HT-29 (cell line): ENCODE measurements at regions not wholly inside any gene's neighbourhood (a gene's known extent, or its start where the extent isn't known, plus 50 kb on each side); places are given as distances from the start of the nearest gene placed in this dataset.
"Not testable (repeated sequence)": the region's sequence is repeated elsewhere in the genome, so short reads cannot be mapped to it uniquely, and the experiment has no call there.

Experiments
- DNase-seq: peaks from one replicate; pipeline ENCODE4 v3.0.0-alpha.2; 2015; ENCODE audit warnings: low spot score

DNA sequence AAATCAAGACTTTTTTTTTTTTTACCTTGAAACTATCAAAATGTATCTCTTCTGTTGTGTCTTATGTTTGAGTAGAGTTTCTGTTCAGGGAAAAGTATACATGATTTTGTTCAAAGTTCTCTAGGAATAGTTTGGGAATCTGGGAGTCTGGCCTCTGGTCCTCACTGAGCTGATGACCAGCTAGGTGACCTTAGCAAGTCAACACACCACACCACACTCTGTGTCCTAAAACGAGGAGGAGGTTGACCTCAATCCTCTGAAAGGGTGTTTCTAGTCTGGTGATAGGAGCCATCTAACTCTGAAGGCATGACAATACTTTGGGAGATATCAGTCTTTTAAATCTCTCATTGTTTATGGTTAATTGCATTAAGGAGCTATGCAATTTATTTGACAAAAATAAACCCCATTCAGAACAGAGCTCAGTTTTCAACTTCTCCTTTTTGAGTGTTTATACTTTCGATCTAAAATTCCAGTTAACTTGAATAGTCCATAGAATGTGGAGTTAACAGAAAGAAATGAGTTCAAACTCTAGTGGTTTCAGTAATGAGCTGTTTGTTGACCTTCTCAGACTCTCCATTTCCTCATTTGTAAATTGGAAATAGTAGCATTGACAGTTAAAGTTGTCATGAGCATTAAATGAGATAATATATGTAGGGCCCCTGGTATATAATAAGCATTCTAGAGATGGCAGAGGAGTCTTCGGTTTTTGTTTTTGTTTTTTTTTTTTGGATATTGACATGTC is 112.2 kb upstream of the LRRN1 start:
- DNase-seq: no peak

DNA sequence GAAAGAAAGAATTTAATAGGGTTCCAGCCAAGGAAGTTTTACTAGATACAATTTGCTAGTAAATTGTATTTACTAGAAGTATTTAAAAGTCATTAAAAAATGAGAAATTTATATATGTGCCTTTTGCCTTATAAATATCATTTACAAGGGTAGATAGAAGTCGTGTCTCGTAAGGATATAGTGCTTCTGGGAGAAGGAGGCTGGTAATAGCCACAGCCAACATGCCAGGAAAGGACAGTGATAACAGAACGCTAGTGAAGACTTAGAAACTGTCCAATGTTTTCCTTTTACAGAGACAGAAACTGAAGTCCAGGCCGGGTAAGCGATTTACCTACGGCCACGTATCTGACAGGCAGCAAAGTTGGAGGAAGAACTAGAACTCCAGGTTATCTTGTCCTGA is 113.5 kb upstream of the LRRN1 start:
- no peak for DNase-seq

DNA sequence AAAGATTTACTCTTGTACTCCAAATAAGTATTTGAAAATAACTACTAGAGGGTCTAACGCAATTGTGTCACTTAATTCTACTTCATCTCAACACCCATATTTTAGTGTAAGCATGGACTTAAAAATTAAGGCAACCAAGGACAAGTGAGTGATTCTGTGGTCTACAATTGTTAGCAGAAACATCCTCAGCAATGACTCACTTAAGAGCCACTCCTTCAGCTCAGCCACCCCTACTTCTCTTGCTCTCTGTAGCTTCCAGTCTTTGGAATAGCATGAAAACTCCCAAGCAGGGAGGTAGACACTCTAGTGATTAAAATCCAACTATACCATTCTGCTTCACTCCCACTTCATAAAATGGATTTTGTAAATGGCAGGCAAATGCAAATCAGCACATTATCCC is 116.0 kb upstream of the LRRN1 start:
- DNase-seq: no peak

DNA sequence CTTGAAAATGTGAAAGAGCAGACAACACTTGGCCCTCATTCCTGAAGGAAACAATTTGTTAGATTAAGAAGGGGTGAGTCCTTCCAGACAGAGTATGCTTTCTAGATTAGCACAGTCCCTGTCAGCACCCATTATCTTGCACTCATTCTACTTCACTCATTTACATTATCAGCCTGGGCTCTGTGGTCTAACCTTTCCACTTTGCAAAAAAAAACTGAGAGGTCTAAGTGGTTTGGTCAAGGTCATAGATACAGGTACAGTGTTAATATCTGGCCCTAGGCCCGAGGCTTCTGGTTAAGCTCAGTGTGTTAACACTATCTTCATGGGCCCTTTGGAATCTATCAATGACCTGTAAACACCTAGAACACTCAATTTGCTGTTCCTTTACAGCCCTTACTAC is 123.4 kb upstream of the LRRN1 start:
- no peak for DNase-seq

DNA sequence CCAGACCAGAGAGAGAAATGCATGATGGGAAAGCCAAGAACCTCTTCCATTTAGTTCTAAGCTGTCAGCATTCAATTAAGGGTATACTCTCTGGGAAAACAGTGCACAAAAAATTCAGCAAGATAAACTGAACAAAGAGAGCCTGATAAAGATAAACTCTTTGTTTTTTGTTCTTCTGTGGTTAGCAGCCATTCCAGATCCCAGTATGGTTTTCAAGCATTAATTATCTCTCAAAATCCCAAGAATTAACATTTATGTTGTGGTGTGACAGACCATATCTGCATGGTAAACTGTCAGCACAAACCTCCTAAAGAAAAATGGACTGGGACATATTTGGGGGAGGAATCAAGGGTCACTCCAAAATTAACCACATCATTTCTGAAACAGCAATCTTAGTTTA is 124.0 kb upstream of the LRRN1 start:
- no peak for DNase-seq

DNA sequence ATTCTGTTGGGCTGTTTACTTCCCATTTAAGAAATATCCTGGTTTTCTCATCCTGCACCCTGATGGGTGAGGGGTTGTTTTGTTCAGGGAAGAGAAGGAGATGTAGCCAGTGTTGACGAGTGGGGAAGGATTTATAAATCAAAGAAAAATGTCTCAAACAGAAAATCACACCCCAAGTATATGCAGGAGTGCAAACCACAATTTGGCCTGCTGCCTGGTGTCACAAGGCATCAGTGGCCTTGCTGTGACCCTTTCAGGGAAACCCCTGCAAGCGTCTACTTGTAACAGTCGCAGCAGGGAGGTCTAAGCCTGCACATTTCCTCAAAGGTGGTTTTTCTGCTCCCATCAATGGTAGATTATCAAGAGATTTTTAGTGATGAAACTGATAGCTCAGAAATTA is 132.6 kb upstream of the LRRN1 start:
- DNase-seq: no peak

DNA sequence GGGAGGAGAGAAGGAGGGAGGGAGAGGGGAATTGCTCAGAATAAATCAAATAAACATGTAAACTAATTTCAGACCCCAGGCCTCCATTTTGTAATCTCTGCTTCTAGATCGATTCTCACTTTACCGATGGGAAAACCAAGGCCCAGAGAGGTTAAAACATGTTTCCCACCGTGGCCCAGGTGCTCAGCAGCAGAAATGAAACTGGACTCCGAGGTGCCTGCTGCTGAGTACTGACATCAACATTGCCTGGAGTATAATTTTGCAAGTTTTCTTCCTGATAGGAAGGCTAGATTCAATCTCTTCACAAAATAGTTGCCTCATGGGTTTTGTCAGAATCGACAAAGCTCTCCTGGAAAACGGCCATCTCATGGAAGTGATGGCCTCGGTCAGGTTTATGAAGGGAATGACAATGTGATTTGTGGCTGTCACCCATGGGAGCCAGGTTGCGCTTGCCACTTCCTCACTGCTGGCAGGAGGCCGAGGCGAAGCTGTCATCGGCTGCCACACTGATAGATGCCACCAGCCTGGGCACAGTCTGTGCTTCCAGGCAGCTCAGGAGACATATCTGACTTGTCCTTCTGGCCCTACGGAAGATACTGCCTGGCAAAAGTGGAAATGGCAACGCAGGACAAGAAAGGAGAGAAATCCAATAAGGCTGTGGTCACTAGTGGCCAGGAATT is 133.1 kb upstream of the LRRN1 start:
- peak; percentile 4 for DNase-seq

DNA sequence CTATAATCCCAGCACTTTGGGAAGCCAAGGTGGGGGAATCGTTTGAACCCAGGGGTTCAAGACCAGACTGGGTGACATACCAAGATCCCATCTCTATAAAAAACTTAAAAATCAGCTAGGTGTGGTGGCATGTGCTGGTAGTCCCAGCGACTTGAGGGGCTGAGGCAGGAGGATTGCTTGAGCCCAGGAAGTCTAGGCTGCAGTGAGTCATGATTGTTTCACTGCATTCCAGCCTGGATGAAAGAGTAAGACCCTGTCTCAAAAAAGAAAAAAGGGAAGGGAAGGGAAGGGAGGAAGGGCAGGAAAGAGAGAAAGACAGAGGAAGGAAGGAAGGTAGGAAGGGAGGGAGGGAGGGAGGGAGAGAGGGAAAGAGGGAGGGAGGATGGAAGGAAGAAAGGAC is 133.7 kb upstream of the LRRN1 start:
- DNase-seq: no peak

DNA sequence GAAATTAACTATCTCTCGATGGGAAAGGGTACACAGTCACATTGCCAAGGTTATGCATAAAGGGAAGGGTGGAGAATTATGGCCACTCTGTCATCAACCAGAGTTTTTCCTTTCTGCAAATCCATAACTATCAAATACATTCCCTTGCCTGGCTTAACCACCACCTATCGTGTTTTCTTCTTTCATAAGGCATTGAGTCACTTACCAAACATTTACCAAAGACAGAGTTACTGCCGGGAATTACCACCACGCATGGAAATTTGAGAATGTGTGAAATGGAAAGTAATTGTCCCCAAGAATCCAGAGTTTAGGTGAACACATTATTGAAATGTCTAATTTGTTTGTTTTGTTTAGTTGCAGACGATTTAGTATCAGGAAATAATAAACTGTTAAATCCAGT is 134.3 kb upstream of the LRRN1 start:
- DNase-seq: no peak

DNA sequence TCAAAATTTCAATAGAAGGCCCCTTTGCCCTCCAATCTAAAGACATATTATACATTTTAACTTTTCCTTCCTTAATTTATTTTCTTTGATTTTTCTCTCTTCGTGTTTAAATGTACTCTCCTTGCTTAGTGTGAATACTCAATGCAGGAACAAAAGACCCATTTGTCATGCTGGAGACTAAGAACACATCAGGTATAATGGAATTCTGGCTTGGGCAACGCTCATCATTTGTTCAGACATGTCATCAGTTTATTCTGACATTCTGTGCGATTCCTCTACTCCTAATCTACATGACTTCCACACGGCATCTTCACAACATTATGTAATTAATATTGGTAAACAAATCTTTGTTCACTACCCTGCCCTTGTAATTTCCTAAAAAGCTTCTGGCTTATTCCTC is 136.6 kb upstream of the LRRN1 start:
- DNase-seq: no peak

DNA sequence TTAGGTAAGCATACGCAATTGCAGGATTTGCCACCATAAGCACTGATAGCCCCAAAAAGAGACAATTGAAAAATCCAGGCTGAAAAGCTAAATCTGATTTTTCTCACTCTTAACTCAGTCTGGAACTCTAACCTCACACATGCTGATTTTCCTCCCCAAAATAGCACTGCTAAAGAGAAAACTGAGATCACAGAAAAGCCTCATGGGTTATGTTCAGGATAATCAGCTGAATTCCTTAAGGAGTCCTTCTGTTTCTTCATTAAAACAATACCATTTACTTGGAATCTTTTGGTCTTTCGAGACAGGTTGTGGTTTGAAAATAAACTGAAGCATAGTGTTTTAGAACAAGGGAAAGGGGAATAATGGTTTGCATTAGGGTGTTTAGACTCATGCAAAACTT is 144.3 kb upstream of the LRRN1 start:
- no peak for DNase-seq

DNA sequence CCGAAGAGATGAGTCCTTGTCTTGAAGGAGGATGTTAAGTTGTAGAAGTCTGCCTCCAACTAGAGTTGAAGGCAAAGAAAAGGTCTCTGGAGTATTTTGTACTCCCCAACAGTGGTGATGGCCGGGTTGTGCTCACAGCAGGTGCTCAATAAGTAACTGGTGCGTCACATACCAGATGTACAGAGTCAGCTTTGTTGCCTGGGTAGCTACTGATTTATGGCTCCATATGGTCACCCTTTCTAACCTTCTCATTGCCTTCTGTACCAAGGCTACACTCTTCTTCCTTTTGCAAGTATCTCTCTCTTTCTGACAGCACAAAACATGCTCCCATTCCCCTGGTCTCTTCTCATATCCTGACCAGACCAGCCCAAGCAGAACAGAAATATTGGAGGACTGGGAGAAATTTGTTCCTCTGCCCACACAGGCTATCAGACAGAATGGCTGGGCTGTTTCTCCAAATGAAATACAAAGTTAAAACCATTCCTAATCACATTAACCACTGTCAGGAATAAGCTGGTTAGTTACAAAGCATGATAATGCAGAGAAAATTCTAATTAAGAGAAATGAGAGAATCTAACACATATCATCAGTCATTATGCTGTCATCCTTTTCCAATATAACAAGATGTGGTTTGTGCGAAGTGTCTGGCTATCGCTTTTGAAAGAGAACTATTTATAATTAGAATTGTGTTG is 150.1 kb upstream of the LRRN1 start:
- no peak for DNase-seq

DNA sequence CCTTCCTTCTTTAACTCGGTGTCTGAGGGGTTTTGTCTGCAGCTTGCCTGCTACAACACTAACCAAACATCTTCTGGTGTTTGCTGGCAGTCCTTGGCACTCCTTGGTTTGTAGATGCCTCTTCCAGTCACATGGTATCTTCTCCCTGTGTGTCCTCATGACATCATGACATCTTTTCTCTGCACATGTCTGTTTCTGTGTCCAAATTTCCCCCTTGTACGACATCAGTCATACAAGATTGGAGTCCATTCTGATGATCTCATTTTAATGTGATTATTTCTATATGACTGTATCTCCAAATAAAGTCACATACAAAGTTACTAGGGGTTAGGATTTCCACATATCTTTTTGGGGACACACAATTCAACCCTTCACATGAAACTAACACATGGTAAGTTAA is 152.3 kb upstream of the LRRN1 start:
- DNase-seq: no peak

DNA sequence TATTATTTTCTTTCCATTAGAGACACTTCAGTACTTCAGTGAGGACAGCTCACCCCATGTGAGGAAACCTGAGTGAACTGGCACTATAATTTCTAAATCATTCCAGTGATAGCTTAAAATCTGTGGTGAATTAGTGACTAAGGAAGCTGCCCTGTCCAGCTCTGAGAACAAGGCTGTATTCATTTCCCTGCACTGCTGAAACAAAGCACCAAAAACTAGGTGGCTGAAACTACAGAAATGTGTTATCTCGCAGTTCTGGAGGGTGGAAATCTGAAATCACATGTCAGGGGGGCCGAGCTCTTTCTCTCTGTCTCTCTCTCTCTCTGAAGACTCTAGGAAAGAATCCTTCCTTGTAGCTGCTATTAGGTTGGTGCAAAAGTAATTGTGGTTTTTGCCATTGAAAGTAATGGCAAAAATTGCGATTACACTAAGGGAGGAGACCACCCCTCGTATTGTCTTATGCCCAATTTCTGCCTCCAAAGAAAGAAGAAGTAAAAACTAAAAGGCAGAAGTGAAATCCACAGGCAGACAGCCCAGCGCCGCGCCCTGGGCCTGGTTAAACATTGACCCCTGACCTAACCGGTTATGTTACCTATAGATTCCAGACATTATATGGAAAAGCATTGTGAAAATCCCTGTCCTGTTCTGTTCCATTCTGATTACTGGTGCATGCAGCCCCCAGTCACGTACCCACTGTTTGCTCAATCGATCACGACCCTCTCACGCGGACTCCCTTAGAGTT is 153.0 kb upstream of the LRRN1 start:
- DNase-seq: not testable (repeated sequence)

DNA sequence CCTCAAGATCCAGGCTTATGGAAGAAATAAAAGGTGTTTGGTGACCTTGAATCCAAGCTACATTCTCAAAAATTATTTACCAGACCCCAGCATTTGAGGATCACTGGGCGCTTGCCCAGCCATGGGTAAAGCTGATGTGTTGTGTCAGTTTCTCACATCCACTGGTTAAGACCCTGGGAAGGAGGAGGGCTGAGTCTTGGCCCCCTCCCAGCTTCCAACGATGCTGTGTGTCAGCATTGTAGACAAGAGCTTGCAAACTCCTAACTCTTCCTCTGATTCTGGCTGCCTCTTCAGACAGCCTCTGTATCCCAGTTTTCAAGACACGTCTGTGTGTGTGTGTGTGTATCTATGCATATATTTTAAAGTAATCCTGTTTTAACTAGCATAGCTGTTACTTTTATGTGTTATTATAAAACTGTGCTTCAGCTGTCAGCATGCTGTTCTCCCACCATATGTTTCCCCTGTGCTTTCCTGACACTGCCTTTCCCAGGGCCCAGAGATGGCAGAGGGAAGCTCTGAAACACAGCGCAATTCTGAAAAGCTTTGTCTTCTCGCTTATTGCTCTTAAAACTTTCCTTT is 157.3 kb upstream of the LRRN1 start:
- no peak for DNase-seq

DNA sequence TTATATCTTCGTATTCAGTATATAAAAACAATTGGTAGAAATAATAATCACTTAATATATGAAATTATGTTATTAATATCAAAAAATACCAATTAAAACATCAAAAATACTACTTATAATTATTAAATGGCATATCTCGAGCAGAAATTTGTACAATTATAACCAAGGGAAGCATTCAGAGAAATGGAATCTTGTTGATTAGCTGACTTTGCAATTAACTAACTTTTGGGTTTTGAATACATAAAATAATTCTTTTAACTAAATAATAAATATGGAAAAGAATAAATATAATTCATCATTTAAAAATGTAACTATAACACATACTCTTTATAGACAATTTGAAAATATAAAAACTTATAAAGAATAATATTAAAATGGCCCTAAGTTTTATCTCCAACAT is 160.2 kb upstream of the LRRN1 start:
- DNase-seq: no peak

DNA sequence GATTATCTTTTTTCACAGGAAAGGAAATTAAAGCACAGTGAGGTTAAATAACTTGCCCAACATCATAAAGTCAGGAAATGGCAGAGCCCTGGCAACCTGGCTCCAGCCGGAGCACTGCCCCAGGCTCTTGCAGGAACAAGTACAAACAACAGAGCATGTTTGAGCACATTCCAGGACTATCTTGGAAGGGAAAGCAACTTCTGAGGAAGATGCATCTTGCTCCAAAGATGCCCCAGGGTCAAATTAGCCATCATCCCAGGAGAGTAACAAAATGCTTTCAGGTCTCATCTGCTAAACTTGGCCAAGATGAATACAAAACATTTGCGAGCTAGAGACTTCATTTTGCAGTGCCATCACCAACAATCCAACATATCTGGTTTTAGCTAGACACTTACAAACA is 162.4 kb upstream of the LRRN1 start:
- DNase-seq: no peak

DNA sequence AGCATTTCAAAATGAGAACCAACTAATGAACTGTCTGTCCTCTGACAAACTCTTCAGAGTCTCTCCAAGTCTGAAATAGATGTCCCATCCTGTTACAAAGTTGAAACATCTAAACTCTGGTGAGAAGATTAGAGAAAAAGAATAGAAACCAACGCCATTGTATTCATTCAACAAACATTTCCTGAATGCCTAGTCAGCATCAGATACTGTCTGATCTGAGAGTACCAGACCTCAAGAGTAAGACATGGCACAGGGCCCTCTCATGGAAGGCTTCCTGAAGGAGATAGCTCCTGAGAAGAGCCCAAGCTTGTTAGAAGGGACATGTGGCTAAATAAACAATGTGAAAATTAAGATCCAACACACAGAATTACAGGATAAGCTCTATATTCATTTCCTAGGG is 164.1 kb upstream of the LRRN1 start:
- no peak for DNase-seq

DNA sequence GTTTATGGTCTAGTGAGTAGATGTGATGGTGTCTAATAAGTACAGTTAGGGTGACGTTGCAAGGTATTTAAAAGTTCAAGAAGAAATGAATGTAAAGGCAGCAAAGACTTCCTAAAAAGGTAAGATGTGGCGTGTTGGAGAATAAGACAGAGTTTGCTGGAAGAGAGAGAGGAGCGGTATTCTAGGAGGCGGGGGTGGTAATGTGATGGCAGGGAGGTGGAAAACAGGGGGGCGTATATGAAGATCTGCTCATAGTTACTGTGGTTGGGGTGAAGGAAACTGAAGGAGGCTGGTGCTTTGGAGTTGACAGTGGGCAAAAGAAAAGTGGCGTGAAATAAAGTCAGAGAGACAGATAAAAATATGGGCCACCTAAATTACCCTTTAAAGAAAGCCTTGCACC is 164.9 kb upstream of the LRRN1 start:
- DNase-seq: no peak

DNA sequence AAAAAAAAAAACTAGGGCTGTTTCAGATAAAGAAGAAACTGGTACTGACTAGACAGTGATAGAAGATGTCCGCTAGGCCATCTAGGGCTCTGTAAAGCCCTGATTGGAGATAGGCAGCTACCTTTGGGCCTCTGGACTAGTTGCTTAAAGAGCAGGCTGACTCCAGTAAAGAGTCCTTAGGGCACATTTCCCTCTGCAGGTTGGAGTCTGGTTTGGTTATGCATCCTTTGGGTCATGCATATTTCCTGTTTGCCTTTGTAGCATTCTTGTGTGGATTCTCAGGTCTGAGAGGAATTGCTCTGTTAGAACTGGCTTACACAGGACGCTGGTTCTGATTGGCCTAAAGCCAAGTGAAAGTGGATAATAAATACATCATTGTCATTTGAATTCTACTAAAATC is 165.5 kb upstream of the LRRN1 start:
- no peak for DNase-seq

DNA sequence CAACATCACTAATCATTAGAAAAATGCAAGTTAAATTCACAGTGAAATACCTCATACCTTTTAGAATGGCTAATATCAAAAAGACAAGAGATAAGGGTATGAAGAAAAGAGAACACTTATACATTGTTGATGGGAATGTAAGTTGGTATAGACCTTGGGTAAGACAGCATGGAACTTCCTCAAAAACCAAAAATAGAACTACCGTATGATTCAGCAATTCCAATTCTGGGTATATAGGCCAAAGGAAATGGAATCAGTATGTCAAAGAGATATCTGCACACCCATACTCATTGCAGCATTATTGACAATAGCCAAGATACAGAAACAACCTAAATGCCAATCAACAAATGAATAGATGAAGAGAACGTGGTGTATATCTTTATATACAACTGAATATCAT is 166.8 kb upstream of the LRRN1 start:
- DNase-seq: no peak

DNA sequence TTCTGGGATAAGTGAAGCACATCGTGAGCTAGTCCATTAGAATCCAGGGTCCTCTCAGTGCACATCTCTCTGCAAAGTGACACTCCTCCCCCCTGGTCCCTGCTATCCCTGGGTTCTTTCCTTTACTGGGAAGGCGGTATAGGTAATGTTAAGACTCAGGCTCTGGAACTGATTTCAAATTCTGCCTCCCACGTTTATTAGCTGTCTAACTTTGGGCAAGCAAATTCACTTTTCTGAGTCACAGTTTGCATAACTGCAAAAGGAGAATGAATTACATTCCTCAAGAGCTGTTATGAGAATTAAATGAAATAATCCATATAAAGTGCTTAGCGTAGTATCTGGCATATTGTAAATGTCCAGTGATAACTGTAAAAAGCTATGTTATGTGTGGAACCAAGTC is 168.1 kb upstream of the LRRN1 start:
- no peak for DNase-seq
